IMR-90 (cell line): ENCODE measurements at regions not wholly inside any gene's neighbourhood (a gene's known extent, or its start where the extent isn't known, plus 50 kb on each side); places are given as distances from the start of the nearest gene placed in this dataset.

Experiments
- BHLHE40 ChIP-seq: fragments of 150-350 bp; IDR thresholded peaks from 2 replicates; pipeline ENCODE4 v1.6.1; 2016; ENCODE audit warnings: mild to moderate bottlenecking, low read depth, low read length
- CHD1 ChIP-seq: IDR thresholded peaks from 2 replicates; pipeline ENCODE4 v1.6.1; 2012; ENCODE audit warnings: low read depth, low read length, improper control_type of control experiment
- CTCF ChIP-seq: conservative IDR thresholded peaks from 2 replicates; pipeline ENCODE4 v1.5.1; 2012; ENCODE audit warnings: mild to moderate bottlenecking, low read depth, low read length, improper control_type of control experiment
- MAFK ChIP-seq: IDR thresholded peaks from 2 replicates; pipeline ENCODE4 v1.6.1; 2012; ENCODE audit warnings: low read depth, low read length, improper control_type of control experiment
- MXI1 ChIP-seq: IDR thresholded peaks from 2 replicates; pipeline ENCODE4 v1.6.1; 2012; ENCODE audit warnings: low read depth, mild to moderate bottlenecking, low read length, moderate library complexity, borderline replicate concordance
- POLR2A ChIP-seq: IDR thresholded peaks from 2 replicates; pipeline ENCODE4 v1.6.1; 2012; ENCODE audit warnings: mild to moderate bottlenecking, low read depth, low read length
- RAD21 ChIP-seq: IDR thresholded peaks from 2 replicates; pipeline ENCODE4 v1.6.1; 2012; ENCODE audit warnings: low read length, improper control_type of control experiment
- RFX5 ChIP-seq: IDR thresholded peaks from 2 replicates; pipeline ENCODE4 v1.8.0; 2012; ENCODE audit warnings: low read depth, mild to moderate bottlenecking, low read length, moderate library complexity
- SMC3 ChIP-seq: fragments of 150-350 bp; IDR thresholded peaks from 2 replicates; pipeline ENCODE4 v1.6.1; 2016; ENCODE audit warnings: low read depth, mild to moderate bottlenecking, antibody characterized with exemption, low read length, moderate library complexity
- USF2 ChIP-seq: fragments of 150-350 bp; IDR thresholded peaks from 2 replicates; pipeline ENCODE4 v1.6.1; 2017; ENCODE audit warnings: mild to moderate bottlenecking, antibody characterized with exemption, low read length, low read depth

- no peak for TF ChIP-seq CTCF
- no peak for TF ChIP-seq BHLHE40
- TF ChIP-seq USF2: no peak
- TF ChIP-seq RAD21: no peak
- TF ChIP-seq MXI1: no peak
- TF ChIP-seq SMC3: no peak
- no peak for TF ChIP-seq MAFK
- TF ChIP-seq CHD1: no peak
- TF ChIP-seq RFX5: no peak
- no peak for TF ChIP-seq POLR2A
Observed at GRCh38 chr1:101733340-101733739, 263.4 kb downstream of the OLFM3 start.
